GM18511 (cell line): ENCODE measurements at regions not wholly inside any gene's neighbourhood (a gene's known extent, or its start where the extent isn't known, plus 50 kb on each side); places are given as distances from the start of the nearest gene placed in this dataset.
"Not testable (repeated sequence)": the region's sequence is repeated elsewhere in the genome, so short reads cannot be mapped to it uniquely, and the experiment has no call there.

ENCODE experiments used
- ATAC-seq: cut with Tn5 transposase; IDR thresholded peaks from one replicate; pipeline ENCODE4 v1.9.1; 2021; ENCODE audit warnings: mild to moderate bottlenecking, moderate library complexity; ENCODE audit not compliant: unreplicated experiment

DNA sequence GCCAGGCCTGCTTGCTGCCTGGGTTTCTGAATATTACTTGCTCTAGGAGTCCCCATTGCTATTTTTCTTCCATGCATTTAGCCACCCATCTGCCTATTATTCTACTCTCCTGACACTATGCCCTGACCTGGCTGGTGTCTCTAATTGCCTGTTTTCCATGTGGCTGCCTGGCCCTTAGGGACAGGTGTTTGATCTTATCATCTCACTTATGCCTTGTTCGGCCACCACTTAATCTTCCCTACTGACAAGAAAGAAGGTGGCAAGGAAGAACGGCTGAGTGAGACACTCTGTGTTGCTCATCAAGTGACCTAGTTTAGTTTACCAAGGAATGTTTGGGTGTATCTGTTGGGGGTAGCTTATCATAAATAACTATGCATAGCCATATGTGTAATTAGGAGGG lies 50.4 kb upstream of the RAPH1 start:
- no peak for ATAC-seq

- ATAC-seq: no peak
These were observed 51.1 kb upstream of the RAPH1 start for GRCh38 chr2:203586206-203586605.

GRCh38 chr2:203586696-203587095 lies 51.6 kb upstream of the RAPH1 start:
- no peak for ATAC-seq

DNA sequence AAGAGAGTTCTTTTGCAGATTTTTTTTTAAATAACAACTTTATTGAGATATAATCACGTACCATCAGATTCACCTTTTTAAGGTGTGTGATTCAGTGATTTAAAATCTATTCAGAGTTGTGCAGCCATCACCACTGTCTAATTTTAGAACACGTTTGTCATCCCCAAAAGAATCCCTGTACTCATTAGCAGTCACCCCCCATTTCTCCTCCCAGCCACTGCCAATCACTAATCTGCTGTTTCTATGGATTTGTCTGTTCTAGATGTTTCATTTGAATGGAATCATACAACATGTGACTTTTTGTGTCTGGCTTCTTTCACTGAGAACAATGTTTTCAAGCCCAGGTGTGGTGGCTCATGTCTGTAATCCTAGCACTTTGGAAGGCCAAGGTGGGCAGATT lies 55.4 kb upstream of the RAPH1 start:
- ATAC-seq: no peak

GRCh38 chr2:203591642-203592041 lies 56.5 kb upstream of the RAPH1 start:
- ATAC-seq: no peak

DNA sequence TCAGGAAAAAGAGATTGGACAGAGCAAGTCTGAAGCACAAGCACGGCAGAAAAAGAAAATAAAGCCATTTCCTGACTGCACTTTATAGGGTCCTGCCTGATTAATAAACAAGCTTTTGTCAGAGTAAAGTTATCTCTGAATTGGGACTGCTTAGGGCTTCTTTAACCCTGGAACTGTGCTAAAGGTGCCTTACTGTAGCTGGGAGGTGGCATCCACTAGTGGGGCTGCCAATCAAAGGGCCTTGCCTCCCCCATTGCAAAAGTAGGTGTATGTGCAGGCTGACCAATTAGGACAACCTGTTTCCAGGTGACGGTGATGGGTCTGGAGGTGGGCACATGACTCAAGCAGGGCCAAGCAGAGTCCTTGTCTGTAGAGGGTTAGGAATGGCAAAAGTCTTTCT lies 57.4 kb upstream of the RAPH1 start:
- no peak for ATAC-seq

DNA sequence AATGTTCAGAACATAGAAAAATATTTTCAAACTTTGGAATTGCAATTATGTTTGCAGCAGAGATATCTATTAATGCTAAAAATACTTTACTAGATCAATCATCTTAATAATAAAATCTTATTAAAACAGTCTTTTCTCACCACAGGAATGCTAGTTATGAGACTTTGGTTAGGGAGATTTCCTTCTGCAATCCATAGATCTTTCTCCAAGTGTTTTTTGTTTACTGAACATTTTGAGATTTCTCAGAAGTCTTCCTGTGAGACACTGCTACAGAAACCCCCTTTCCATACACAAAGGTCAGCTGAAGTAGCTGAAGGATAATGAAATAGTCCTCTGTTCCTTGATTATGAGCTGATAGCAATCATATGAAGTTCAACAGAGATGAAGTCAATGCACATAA lies 59.4 kb upstream of the RAPH1 start:
- no peak for ATAC-seq

GRCh38 chr2:203596183-203596582 lies 61.1 kb upstream of the RAPH1 start:
- ATAC-seq: no peak

GRCh38 chr2:203599509-203599908 lies 64.4 kb upstream of the RAPH1 start:
- peak; percentile 49 for ATAC-seq

GRCh38 chr2:203600286-203600685 lies 65.2 kb upstream of the RAPH1 start:
- no peak for ATAC-seq

DNA sequence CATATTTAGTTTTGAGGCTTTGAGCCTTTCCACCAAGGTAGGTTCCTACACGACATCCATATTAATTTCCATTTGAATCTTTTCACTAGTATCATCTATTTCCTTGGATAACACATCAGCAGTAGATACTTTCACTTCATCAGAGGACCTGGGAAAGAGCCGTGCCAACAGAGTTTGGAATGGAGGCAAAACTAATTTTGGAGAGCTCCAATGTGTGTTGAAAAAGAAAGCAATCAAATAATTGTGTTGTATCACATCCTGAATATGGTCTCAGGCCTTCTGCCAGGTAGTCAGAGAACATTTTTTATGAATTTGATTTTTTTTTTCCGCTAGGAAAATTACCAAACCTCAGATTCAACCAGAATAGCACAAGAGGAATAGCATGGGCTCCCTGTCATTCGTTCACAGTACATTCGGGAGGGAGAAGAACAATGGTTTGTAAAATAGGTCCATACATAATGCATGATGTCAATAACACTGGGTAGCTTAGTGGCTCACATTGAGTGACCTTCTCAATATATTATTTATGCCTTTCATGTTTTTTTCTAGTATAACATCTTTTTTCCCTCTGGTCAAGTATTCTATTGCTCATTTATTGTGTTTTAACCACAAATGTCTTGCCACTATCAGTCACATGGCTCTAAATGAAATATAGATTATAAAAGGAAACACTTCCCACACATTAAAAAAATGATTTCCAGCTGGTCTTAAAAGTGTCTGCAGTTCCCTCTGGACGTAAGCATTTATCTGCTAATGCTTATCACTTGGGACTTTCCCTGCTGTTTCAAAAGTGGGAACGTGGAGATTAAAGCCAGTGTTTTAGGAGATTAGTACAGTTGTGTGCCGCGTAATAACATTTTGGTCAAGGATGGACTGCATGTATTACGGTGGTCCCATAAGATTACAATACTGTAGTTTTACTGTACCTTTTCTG lies 68.6 kb upstream of the RAPH1 start:
- ATAC-seq: no peak

DNA sequence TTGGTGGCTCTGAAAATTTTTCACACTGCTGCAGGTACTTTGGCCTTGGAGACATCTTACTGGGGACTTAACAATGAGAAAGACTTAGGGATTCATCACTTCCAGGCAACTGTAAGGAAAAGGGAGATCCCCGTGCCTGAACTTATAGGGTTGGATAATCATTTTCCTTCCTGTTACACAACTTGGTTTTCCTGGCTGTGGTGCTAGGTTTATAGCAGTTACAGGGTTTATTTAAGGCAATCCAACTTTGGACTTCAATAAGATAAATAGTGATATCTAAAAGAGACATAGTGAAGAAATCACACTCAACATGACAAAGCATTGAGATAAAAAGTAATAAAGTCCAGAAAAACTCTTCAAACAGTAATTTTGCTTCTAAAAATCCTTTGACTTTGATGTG lies 70.2 kb upstream of the RAPH1 start:
- ATAC-seq: no peak

DNA sequence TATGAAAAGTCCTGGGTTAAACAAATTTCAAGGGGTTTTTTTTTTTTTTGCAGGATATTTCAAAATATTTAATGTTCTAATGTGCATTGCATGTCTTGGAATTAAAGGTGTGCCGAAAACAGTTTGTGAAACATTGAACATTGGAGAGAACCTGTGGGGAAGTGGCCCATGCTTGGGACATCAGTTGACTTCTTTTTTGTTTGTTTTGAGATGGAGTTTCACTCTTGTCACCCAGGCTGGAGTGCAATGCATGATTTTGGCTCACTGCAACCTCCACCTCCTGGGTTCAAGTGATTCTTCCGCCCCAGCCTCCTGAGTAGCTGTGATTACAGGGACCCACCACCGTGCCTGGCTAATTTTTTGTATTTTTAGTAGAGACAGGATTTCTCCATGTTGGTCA lies 71.0 kb upstream of the RAPH1 start:
- ATAC-seq: no peak

- ATAC-seq: no peak
These were observed 75.5 kb upstream of the RAPH1 start for GRCh38 chr2:203610558-203610957.

GRCh38 chr2:203612246-203612645 lies 77.1 kb upstream of the RAPH1 start:
- ATAC-seq: no peak

DNA sequence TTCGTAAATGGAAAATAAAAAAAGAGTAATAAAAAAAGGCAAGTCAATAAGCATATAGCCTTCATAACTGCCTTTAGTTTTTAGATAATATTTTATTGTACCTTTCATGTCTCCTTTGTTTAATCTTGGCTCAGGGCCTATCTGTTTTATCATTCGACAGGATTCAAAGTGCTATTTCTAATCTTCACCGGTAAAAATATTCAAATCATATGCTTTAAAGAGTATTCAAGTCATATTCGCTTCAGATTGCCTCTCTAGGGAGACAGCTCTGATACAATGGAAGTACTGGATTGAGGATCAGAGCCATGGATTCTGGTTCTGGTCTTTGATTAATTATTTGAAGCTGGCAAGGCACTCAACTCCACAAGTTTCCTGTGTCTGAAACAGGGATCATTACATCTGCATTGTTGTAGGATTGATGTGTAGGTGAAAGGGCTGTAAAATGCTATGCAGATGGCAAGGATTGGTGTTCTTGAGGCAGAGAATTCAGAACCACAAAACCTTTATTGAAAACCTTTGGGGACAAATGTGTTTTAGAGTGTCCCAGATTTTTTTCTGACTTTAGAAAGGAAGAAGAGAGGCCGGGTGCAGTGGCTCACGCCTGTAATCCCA lies 84.3 kb upstream of the RAPH1 start:
- no peak for ATAC-seq

DNA sequence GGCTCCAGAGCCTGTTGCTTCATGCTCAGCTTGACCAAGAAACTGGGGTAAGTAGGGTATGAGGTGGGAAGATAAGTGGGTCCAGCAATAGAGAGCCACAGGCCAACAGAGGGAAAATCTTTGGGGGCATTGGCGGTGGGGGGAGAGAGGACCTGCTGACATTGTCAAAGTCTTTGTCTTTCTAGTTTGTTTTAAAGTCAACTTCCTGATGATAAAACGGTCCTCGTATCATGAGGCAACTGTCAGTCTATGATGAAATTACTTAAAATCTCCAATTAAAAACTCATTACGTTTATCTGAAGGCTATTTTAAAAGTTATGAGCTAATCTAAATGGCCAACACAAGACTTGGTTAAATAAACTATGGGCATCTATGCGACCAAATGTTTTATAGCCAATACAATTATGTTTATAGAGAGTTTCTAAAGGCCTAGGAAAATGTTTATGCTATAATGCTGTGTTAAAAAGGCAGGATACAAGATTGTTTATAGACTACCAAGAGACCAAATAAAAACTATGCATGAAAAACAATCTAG lies 84.4 kb upstream of the CD28 start:
- ATAC-seq: no peak

DNA sequence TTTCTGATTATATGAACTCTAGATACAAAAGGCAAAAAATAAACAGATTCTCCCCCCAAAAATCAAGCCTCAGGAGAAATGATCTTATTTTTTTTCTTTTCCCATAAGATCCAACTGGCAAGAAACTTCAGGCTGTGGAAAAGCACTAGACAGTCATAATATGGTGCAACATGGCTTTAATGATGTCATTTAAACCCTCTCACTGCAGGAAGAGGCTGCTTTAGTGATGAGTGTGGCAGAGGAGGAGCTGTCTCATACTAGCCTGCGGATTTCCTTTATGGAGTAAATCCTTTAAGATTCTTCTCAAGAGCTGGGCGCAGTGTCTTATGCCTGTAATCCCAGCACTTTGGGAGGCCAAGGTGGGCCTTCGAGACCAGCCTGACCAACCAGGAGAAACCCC lies 83.3 kb upstream of the CD28 start:
- ATAC-seq: no peak

DNA sequence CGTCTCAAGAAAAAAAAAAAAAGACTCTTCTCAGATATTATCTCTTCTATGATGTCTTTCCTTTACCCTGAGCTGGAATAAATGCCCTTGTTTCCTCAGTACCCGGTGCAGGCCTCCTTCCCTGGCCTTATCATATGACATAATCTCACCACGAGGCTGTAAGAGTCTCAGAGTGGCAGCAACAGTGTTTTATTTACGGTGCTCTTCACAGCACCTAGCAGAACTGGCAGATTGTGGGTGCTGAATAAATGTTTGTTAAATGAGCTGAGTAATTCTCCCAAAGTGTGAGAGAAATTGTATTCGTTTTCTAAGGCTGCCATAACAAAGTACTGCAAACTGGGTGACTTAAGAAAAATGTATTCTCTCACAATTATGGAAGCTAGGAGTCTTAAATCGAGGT lies 82.8 kb upstream of the CD28 start:
- ATAC-seq: no peak

DNA sequence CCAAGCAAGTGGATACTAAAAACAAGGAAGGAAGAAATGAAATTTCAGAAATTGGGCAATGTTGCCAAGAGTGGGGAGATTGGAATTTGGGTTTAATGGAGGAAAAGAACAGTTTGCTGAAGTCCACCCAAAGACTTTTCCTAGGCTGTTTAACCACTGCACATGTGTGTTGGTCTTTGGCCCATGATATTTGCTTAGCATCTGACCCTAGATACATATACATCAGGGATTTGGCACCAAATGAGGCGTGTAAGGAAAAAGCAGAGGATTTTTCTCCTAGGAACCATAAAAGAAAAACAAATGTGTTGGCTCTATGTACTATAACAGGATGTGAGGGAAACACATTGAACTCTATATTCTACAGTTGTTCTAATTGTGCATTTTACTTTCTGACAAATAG lies 80.7 kb upstream of the CD28 start:
- no peak for ATAC-seq

GRCh38 chr2:203626247-203626646 lies 80.2 kb upstream of the CD28 start:
- not testable (repeated sequence) for ATAC-seq

DNA sequence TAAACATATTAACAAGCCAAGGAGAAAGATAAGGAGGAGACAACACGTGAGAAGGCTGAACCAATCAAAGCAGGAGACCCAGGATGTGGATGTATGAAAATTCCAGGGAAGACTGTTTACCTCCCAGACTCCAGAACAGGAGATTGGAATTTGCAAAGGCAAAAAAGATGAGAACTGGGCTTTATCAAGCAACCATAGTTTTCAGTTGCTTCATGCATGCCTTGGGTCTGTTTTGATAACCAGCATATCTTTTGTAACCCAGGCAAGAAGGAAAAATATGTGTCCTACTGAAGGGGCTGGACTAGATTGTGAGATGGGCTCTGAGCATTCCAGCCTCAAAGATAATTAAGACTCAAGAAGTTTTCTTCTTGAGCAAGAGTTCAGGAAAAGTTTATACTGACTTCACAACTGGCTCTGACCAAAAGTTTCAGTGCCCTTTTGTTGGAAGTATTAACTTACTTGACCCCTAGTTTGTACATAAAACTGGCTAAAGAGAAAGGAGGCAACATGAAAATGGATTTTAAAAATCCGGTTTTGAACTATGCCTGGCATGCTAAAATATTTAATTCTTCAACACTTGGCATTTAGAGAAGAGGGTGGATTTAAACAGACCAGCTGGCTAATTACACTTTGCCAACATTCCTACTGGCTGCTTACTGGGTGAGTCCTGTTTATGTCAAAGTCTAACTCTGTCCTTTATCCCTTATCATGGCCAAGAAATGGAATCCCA lies 79.3 kb upstream of the CD28 start:
- no peak for ATAC-seq
